ENCODE measurements at regions not wholly inside any gene's neighbourhood (a gene's known extent, or its start where the extent isn't known, plus 50 kb on each side); places are given as distances from the start of the nearest gene placed in this dataset.

DNA sequence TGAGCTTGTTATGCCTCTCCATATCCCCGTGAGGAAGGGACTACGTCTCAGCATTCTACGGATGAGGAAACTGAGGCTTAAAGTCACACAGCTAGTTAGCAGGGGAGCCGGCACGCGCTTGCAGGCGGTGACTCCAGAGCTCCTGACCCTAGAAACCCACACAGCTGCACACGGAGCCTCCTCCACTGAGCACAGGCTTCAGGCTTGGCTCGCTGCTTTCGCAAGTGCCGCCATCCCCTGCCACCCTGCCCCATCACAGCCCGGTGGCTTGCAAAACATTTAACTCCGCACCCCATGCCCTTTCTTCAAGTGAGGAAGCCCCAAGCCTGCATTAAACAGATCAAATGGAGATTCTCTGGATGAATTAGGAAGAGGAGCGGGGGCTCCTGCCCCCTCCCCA is 138.3 kb downstream of the HSD17B3 start (continued):
- no peak for TF ChIP-seq KAT2B (IDR thresholded peaks at IDR 0.05; ENCODE audit: low read depth, low read length)
- no peak for TF ChIP-seq ZNF408 (CRISPR knock-in tag; IDR thresholded peaks at IDR 0.05; ENCODE audit: low read depth)
- no peak for TF ChIP-seq ZNF699 (CRISPR knock-in tag; IDR thresholded peaks at IDR 0.05; ENCODE audit: insufficient replicate concordance)
- TF ChIP-seq ZNF76 (CRISPR knock-in tag; IDR thresholded peaks at IDR 0.05; ENCODE audit: borderline replicate concordance): no peak
- TF ChIP-seq SMARCA4 (IDR thresholded peaks at IDR 0.05): no peak
- TF ChIP-seq ETV1 (tag; conservative IDR thresholded peaks at IDR 0.05; ENCODE audit: low read depth): no peak
- no peak for TF ChIP-seq MAZ (CRISPR knock-in tag; conservative IDR thresholded peaks at IDR 0.05 in 1 of 2, IDR thresholded peaks at IDR 0.05 in 1 of 2)
- no peak for TF ChIP-seq KLF13 (tag; IDR thresholded peaks at IDR 0.05; ENCODE audit: borderline replicate concordance, low read depth)
- TF ChIP-seq HNRNPK (IDR thresholded peaks at IDR 0.05; ENCODE audit: low read depth, low read length, poor library complexity, severe bottlenecking): no peak

DNA sequence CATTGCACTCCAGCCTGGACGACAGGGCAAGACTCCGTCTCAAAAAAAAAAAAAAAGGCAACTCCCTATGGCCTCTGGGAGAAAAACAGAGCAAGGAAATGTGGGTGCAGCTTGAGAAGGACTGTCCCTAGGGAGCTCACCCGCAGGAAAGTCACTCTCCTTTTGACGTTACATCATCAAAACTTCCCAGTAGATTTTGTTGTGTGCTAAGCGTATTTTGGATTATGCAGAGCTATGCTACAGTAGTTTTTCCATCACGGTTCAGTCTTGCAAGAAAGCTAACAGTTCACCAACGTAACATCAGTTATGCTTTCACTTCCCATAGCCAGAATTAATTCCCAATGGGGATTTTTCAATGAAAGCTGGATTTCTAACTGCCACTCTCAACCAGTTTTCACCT is 138.8 kb downstream of the HSD17B3 start:
- Histone ChIP-seq H3K9me1 (ENCODE audit: control insufficient read depth, insufficient read depth, low read length) (no peaks in the 10 kb centered on the region), H3K9ac (ENCODE audit: insufficient read depth in 1 of 2, low read depth in 2 of 2, low read length in 2 of 2) (no peak overlapping the region), H4K20me1 (replicated peaks; ENCODE audit: control insufficient read depth, insufficient read depth, low read length) (no peaks in the 10 kb centered on the region; the same call in 1 of the 2 replicates), H3K79me2 (ENCODE audit: control insufficient read depth, insufficient read depth, low read length) (no peaks in the 10 kb centered on the region), H3K36me3 (ENCODE audit: control insufficient read depth, insufficient read depth, low read length) (no peaks in the 10 kb centered on the region), H3K9me3 (replicated peaks; ENCODE audit: control insufficient read depth, insufficient read depth, low read depth, low read length) (no peaks in the 10 kb centered on the region), H3K27ac (ENCODE audit: extremely low read depth, low read depth, low read length) (no peak overlapping the region), H3K4me3 (no peak overlapping the region), H3K4me1 (replicated peaks in 1 of 2; ENCODE audit: control insufficient read depth in 2 of 2, insufficient read depth in 2 of 2, low read length in 2 of 2) (no peaks in the 10 kb centered on the region), H2AFZ (ENCODE audit: low read depth, low read length) (no peak overlapping the region), H3K4me2 (ENCODE audit: insufficient read depth, low read length) (no peak overlapping the region), H3K27me3 (ENCODE audit: control insufficient read depth in 2 of 2, insufficient read depth in 2 of 2, low read length in 2 of 2) (peaks cover 37 to 76% of the 10 kb centered on the region in 2 experiments)
- no peak for FAIRE-seq
- in situ Hi-C loops (cut with MboI) (no loop called here), intact Hi-C loops (cut with micrococcal nuclease) (no loop called here)
- ChIA-PET POLR2A (interaction anchor here (1.2 kb wide), 1 partner anchor 10 kb away, joined by 6 read pairs; no protein-coding TSS in a partner anchor), CTCF (ENCODE audit: low intra/inter-chr PET ratio) (no interaction called here)
- BruUV-seq (replicated peaks): no TSS peak
- 3% methylated on average over 5 of the region's 7 CpGs for WGBS (ENCODE audit: insufficient coverage, low coverage, missing lambda C conversion rate)
- TF ChIP-seq ZNF561 (CRISPR knock-in tag; conservative IDR thresholded peaks at IDR 0.05) (no peak), PHF21A (IDR thresholded peaks at IDR 0.05; ENCODE audit: borderline replicate concordance, low read depth) (no peak)
- DNase-seq (ENCODE audit: extremely low read depth in 1 of 4, low spot score in 3 of 4): no peak
- ATAC-seq: no peak
